GM18951 (cell line): ENCODE measurements at regions not wholly inside any gene's neighbourhood (a gene's known extent, or its start where the extent isn't known, plus 50 kb on each side); places are given as distances from the start of the nearest gene placed in this dataset.

Source experiments
- POLR2A ChIP-seq: IDR thresholded peaks from 4 replicates; pipeline ENCODE4 v1.6.1; 2011; ENCODE audit warnings: mild to moderate bottlenecking; ENCODE audit not compliant: insufficient read length, insufficient read depth; ENCODE audit errors: extremely low read depth
- in situ Hi-C: fragments of 300-500 bp; cut with MboI; formaldehyde crosslinking; loops from one replicate; pipeline ENCODE4 v1.12.0; 2022; ENCODE audit warnings: low sequenced_read_pairs, mixed read lengths, inconsistent platforms; ENCODE audit not compliant: unreplicated experiment

- in situ Hi-C loops, result no loop called here
- TF ChIP-seq POLR2A, result no peak
These were observed 60.2 kb downstream of the ADAMTS1 start for GRCh38 chr21:26784974-26785373.

- in situ Hi-C loops, result no loop called here
- TF ChIP-seq POLR2A, result no peak
These were observed 61.6 kb downstream of the ADAMTS1 start for GRCh38 chr21:26783466-26784195.

GRCh38 chr21:26782747-26783146 is 62.5 kb downstream of the ADAMTS1 start:
- in situ Hi-C loops, result no loop called here
- no peak for TF ChIP-seq POLR2A

- no peak for TF ChIP-seq POLR2A
- in situ Hi-C loops, result no loop called here
These were observed 62.9 kb downstream of the ADAMTS1 start for GRCh38 chr21:26782331-26782730.

- no peak for TF ChIP-seq POLR2A
- in situ Hi-C loops, result no loop called here
These were observed 63.9 kb downstream of the ADAMTS1 start for GRCh38 chr21:26781331-26781730.

- no peak for TF ChIP-seq POLR2A
- in situ Hi-C loops, result no loop called here
These were observed 68.0 kb downstream of the ADAMTS1 start for GRCh38 chr21:26777166-26777565.

- TF ChIP-seq POLR2A, result no peak
- in situ Hi-C loops, result no loop called here
These were observed 68.7 kb downstream of the ADAMTS1 start for GRCh38 chr21:26776310-26777021.

- TF ChIP-seq POLR2A, result no peak
- in situ Hi-C loops, result no loop called here
These were observed 72.2 kb downstream of the ADAMTS1 start for GRCh38 chr21:26773058-26773457.

GRCh38 chr21:26769613-26770188 is 75.5 kb downstream of the ADAMTS1 start:
- no peak for TF ChIP-seq POLR2A
- in situ Hi-C loops, result no loop called here

GRCh38 chr21:26766826-26767325 is 78.3 kb downstream of the ADAMTS1 start:
- in situ Hi-C loops, result no loop called here
- no peak for TF ChIP-seq POLR2A

GRCh38 chr21:26761174-26761915 is 83.9 kb downstream of the ADAMTS1 start:
- in situ Hi-C loops, result no loop called here

GRCh38 chr21:26759731-26760130 is 85.5 kb downstream of the ADAMTS1 start:
- TF ChIP-seq POLR2A, result no peak
- in situ Hi-C loops, result no loop called here

More at GRCh38 chr21:26761174-26761915, 83.9 kb downstream of the ADAMTS1 start:
- TF ChIP-seq POLR2A, result no peak
